Mononuclear cell (primary cell): ENCODE measurements at regions not wholly inside any gene's neighbourhood (a gene's known extent, or its start where the extent isn't known, plus 50 kb on each side); places are given as distances from the start of the nearest gene placed in this dataset.
"Not testable (repeated sequence)": the region's sequence is repeated elsewhere in the genome, so short reads cannot be mapped to it uniquely, and the experiment has no call there.

Source experiments
- H3K27me3 ChIP-seq: 2 replicates; pipeline ENCODE4 v1.6.0; 2011; ENCODE audit warnings: low read length, control low read depth; ENCODE audit not compliant: insufficient read depth
- H3K4me1 ChIP-seq: 2 replicates; pipeline ENCODE4 v1.5.1; 2011; ENCODE audit warnings: mild to moderate bottlenecking, low read length, control low read depth; ENCODE audit not compliant: insufficient read depth
- H3K4me3 ChIP-seq: 2 replicates; pipeline ENCODE4 v1.5.1; 2011; ENCODE audit warnings: mild to moderate bottlenecking, low read length, moderate library complexity
- H3K9me3 ChIP-seq: 2 replicates; pipeline ENCODE4 v1.5.1; 2011; ENCODE audit warnings: low read depth, mild to moderate bottlenecking, control low read depth, low read length

- Histone ChIP-seq H3K4me3 (no peak overlapping the region), H3K27me3 (no peaks in the 10 kb centered on the region)
Observed at GRCh38 chr4:124060261-124060918, 652.1 kb downstream of the ANKRD50 start.

GRCh38 chr4:124061413-124061812 lies 651.1 kb downstream of the ANKRD50 start:
- no peaks in the 10 kb centered on the region for H3K9me3 ChIP-seq
- no peak overlapping the region for H3K4me3 ChIP-seq
- no peaks in the 10 kb centered on the region for H3K27me3 ChIP-seq
- peaks cover 3% of the 10 kb centered on the region for H3K4me1 ChIP-seq

More at GRCh38 chr4:124060261-124060918, 652.1 kb downstream of the ANKRD50 start:
- H3K4me1 ChIP-seq: peaks cover 3% of the 10 kb centered on the region
- no peaks in the 10 kb centered on the region for H3K9me3 ChIP-seq

- Histone ChIP-seq H3K4me1 (peaks cover 1% of the 10 kb centered on the region), H3K27me3 (no peaks in the 10 kb centered on the region), H3K9me3 (peaks cover 15% of the 10 kb centered on the region), H3K4me3 (no peak overlapping the region)
Observed at GRCh38 chr4:124065422-124065821, 647.1 kb downstream of the ANKRD50 start.

- H3K27me3 ChIP-seq: no peaks in the 10 kb centered on the region
- peaks cover 20% of the 10 kb centered on the region for H3K9me3 ChIP-seq
- no peak overlapping the region for H3K4me3 ChIP-seq
- H3K4me1 ChIP-seq: no peaks in the 10 kb centered on the region
Observed at GRCh38 chr4:124065936-124066335, 646.6 kb downstream of the ANKRD50 start.

GRCh38 chr4:124066595-124066994 lies 645.9 kb downstream of the ANKRD50 start:
- Histone ChIP-seq H3K27me3 (no peaks in the 10 kb centered on the region), H3K4me1 (no peaks in the 10 kb centered on the region), H3K9me3 (peaks cover 25% of the 10 kb centered on the region), H3K4me3 (no peak overlapping the region)

- Histone ChIP-seq H3K27me3 (no peaks in the 10 kb centered on the region), H3K9me3 (peaks cover 29% of the 10 kb centered on the region), H3K4me1 (no peaks in the 10 kb centered on the region), H3K4me3 (no peak overlapping the region)
Observed at GRCh38 chr4:124067046-124067445, 645.5 kb downstream of the ANKRD50 start.

- Histone ChIP-seq H3K27me3 (no peaks in the 10 kb centered on the region), H3K4me3 (no peak overlapping the region), H3K4me1 (no peaks in the 10 kb centered on the region), H3K9me3 (peaks cover 29% of the 10 kb centered on the region)
Observed at GRCh38 chr4:124070688-124071484, 641.6 kb downstream of the ANKRD50 start.

- not testable (repeated sequence) for H3K4me1 ChIP-seq, H3K4me3 ChIP-seq, H3K27me3 ChIP-seq
- H3K9me3 ChIP-seq: peaks cover 15% of the 10 kb centered on the region
Observed at GRCh38 chr4:124075276-124075675, 637.3 kb downstream of the ANKRD50 start.

- no peaks in the 10 kb centered on the region for H3K27me3 ChIP-seq
- H3K4me3 ChIP-seq: no peak overlapping the region
- no peaks in the 10 kb centered on the region for H3K4me1 ChIP-seq
- no peaks in the 10 kb centered on the region for H3K9me3 ChIP-seq
Observed at GRCh38 chr4:124079174-124079780, 633.3 kb downstream of the ANKRD50 start.

- no peak overlapping the region for H3K4me3 ChIP-seq
- no peaks in the 10 kb centered on the region for H3K4me1 ChIP-seq
- no peaks in the 10 kb centered on the region for H3K27me3 ChIP-seq
- no peaks in the 10 kb centered on the region for H3K9me3 ChIP-seq
Observed at GRCh38 chr4:124083711-124084110, 628.8 kb downstream of the ANKRD50 start.

GRCh38 chr4:124085561-124086180 lies 626.9 kb downstream of the ANKRD50 start:
- Histone ChIP-seq H3K27me3 (no peaks in the 10 kb centered on the region), H3K9me3 (no peaks in the 10 kb centered on the region), H3K4me1 (no peaks in the 10 kb centered on the region), H3K4me3 (no peak overlapping the region)

- Histone ChIP-seq H3K4me3 (no peak overlapping the region), H3K27me3 (no peaks in the 10 kb centered on the region), H3K9me3 (no peaks in the 10 kb centered on the region), H3K4me1 (no peaks in the 10 kb centered on the region)
Observed at GRCh38 chr4:124090021-124090420, 622.5 kb downstream of the ANKRD50 start.

GRCh38 chr4:124092101-124092500 lies 620.4 kb downstream of the ANKRD50 start:
- Histone ChIP-seq H3K4me1 (no peaks in the 10 kb centered on the region), H3K9me3 (no peaks in the 10 kb centered on the region), H3K27me3 (no peaks in the 10 kb centered on the region), H3K4me3 (no peak overlapping the region)

GRCh38 chr4:124092541-124092984 lies 620.0 kb downstream of the ANKRD50 start:
- H3K4me1 ChIP-seq: no peaks in the 10 kb centered on the region
- H3K4me3 ChIP-seq: no peak overlapping the region
- no peaks in the 10 kb centered on the region for H3K9me3 ChIP-seq
- H3K27me3 ChIP-seq: no peaks in the 10 kb centered on the region

GRCh38 chr4:124095621-124096020 lies 616.9 kb downstream of the ANKRD50 start:
- H3K4me1 ChIP-seq: no peaks in the 10 kb centered on the region
- H3K27me3 ChIP-seq: no peaks in the 10 kb centered on the region
- no peak overlapping the region for H3K4me3 ChIP-seq
- H3K9me3 ChIP-seq: no peaks in the 10 kb centered on the region
